ENCODE measurements at regions not wholly inside any gene's neighbourhood (a gene's known extent, or its start where the extent isn't known, plus 50 kb on each side); places are given as distances from the start of the nearest gene placed in this dataset.

GRCh38 chr3:25170021-25170420, 258.0 kb upstream of the RARB start:
- H3K4me1 ChIP-seq = no peaks in the 10 kb centered on the region
- TF ChIP-seq CTCF (IDR thresholded peaks at IDR 0.05) = no peak

GRCh38 chr3:25171118-25171807, 256.8 kb upstream of the RARB start:
- no peaks in the 10 kb centered on the region for H3K36me3 ChIP-seq
- peaks cover 6% of the 10 kb centered on the region for H3K9me3 ChIP-seq
- no peak overlapping the region for H3K4me3 ChIP-seq
- TF ChIP-seq CTCF (IDR thresholded peaks at IDR 0.05) = no peak
- no peak overlapping the region for H3K27ac ChIP-seq
- no peaks in the 10 kb centered on the region for H3K27me3 ChIP-seq
- DNase-seq = no peak
- no peaks in the 10 kb centered on the region for H3K4me1 ChIP-seq
- ATAC-seq = no peak
- intact Hi-C loops (cut with DNase I) = no loop called here

More at GRCh38 chr3:25170021-25170420, 258.0 kb upstream of the RARB start:
- no peaks in the 10 kb centered on the region for H3K27me3 ChIP-seq
- peaks cover 6% of the 10 kb centered on the region for H3K9me3 ChIP-seq
- intact Hi-C loops (cut with DNase I) = no loop called here
- H3K27ac ChIP-seq = no peak overlapping the region
- no peak overlapping the region for H3K4me3 ChIP-seq
- DNase-seq (no peak), ATAC-seq (no peak)
- no peaks in the 10 kb centered on the region for H3K36me3 ChIP-seq

- H3K36me3 ChIP-seq = no peaks in the 10 kb centered on the region
- DNase-seq (no peak), ATAC-seq (no peak)
- no peak overlapping the region for H3K27ac ChIP-seq
- no peaks in the 10 kb centered on the region for H3K4me1 ChIP-seq
- TF ChIP-seq CTCF (IDR thresholded peaks at IDR 0.05) = no peak
- no peaks in the 10 kb centered on the region for H3K27me3 ChIP-seq
- intact Hi-C loops (cut with DNase I) = no loop called here
- H3K9me3 ChIP-seq = peaks cover 6% of the 10 kb centered on the region
- no peak overlapping the region for H3K4me3 ChIP-seq
Observed at GRCh38 chr3:25171897-25172296, 256.2 kb upstream of the RARB start.

GRCh38 chr3:25173606-25174005, 254.5 kb upstream of the RARB start:
- H3K27ac ChIP-seq = no peak overlapping the region
- no peak for TF ChIP-seq CTCF (IDR thresholded peaks at IDR 0.05)
- intact Hi-C loops (cut with DNase I) = no loop called here
- ATAC-seq (no peak), DNase-seq (no peak)
- no peak overlapping the region for H3K4me3 ChIP-seq
- no peaks in the 10 kb centered on the region for H3K27me3 ChIP-seq
- peaks cover 6% of the 10 kb centered on the region for H3K9me3 ChIP-seq
- no peaks in the 10 kb centered on the region for H3K4me1 ChIP-seq
- no peaks in the 10 kb centered on the region for H3K36me3 ChIP-seq

GRCh38 chr3:25174251-25174650, 253.8 kb upstream of the RARB start:
- Histone ChIP-seq H3K27ac (no peak overlapping the region), H3K27me3 (no peaks in the 10 kb centered on the region), H3K36me3 (no peaks in the 10 kb centered on the region), H3K9me3 (no peaks in the 10 kb centered on the region), H3K4me3 (no peak overlapping the region), H3K4me1 (no peaks in the 10 kb centered on the region)
- intact Hi-C loops (cut with DNase I) = no loop called here
- no peak for TF ChIP-seq CTCF (IDR thresholded peaks at IDR 0.05)
- DNase-seq = no peak
- ATAC-seq = no peak

- intact Hi-C loops (cut with DNase I) = no loop called here
- ATAC-seq = no peak
- no peaks in the 10 kb centered on the region for H3K36me3 ChIP-seq
Observed at GRCh38 chr3:25177041-25177440, 251.0 kb upstream of the RARB start.

More at GRCh38 chr3:25177041-25177440, 251.0 kb upstream of the RARB start:
- no peaks in the 10 kb centered on the region for H3K4me1 ChIP-seq
- TF ChIP-seq CTCF (IDR thresholded peaks at IDR 0.05) = no peak
- H3K27ac ChIP-seq = no peak overlapping the region
- H3K4me3 ChIP-seq = no peak overlapping the region
- no peaks in the 10 kb centered on the region for H3K27me3 ChIP-seq
- no peaks in the 10 kb centered on the region for H3K9me3 ChIP-seq
- no peak for DNase-seq
